Erythroblast (primary cell): ENCODE measurements at regions not wholly inside any gene's neighbourhood (a gene's known extent, or its start where the extent isn't known, plus 50 kb on each side); places are given as distances from the start of the nearest gene placed in this dataset.

Experiments used
- DNase-seq, 2 experiments: peaks; one replicate each; lab custom pipeline; 2025; lab: John Stamatoyannopoulos, UW
- GATA1 ChIP-seq: IDR thresholded peaks from 2 replicates; pipeline ENCODE4 v1.6.1; 2011; ENCODE audit warnings: low read depth, mild to moderate bottlenecking, control low read depth, low read length, moderate library complexity
- POLR2A ChIP-seq: IDR thresholded peaks from 2 replicates; pipeline ENCODE4 v1.6.1; 2011; ENCODE audit warnings: mild to moderate bottlenecking, low read length

DNA sequence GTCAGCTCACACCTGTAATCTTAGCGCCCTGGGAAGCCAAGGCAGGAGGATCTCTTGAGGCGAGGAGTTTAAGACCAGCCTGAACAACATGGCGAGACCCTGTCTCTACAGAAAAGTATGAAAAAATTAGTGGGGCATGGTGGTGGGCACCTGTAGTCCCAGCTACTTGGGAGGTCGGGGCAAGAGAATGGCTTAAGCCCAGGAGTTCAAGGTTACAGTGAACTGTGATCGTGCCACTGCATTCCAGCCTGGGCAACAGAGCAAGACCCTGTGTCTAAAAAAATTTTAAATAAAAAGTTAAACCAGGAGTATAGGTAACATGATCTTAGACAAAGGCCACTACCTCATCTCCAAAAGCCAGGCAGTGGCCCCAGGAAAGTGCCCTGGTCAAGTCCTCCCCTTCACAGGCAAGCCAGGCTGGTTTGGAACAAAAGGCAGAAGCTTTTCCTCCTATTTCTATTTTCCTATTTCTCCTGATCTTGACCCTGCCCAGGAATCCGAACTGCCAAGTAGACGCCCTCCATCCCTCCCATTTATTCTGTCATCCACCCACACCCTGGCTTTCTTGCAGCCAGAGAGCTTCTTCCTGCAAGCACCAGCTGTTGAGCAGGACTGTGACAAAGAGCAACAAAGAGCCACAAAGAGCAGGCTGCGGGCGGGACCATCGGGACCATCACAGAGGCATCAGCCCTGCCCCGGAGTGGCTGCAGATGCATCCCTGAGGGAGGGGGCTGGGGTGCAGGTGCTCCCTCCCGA lies 149.9 kb upstream of the AFDN start:
- no peak for DNase-seq
- TF ChIP-seq POLR2A = no peak
- no peak for TF ChIP-seq GATA1

DNA sequence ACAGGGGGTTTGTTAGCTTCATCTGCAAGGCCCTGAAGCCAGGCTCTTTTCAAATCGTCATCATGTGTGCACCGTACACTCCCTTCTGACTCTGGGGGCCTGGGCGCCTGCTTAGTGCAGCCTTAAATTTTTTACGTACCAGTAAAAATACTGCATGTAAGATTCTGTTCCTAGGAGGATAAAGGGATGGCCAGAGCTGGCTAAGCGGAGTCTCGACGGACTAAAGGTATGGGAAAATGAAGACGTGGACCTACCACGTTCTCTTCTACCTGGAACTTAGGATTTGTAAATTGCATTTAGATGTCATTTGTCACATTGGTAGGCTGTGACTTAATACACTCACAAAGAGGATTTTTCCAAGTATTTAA lies 149.3 kb upstream of the AFDN start:
- TF ChIP-seq POLR2A (no peak), GATA1 (no peak)
- no peak for DNase-seq

DNA sequence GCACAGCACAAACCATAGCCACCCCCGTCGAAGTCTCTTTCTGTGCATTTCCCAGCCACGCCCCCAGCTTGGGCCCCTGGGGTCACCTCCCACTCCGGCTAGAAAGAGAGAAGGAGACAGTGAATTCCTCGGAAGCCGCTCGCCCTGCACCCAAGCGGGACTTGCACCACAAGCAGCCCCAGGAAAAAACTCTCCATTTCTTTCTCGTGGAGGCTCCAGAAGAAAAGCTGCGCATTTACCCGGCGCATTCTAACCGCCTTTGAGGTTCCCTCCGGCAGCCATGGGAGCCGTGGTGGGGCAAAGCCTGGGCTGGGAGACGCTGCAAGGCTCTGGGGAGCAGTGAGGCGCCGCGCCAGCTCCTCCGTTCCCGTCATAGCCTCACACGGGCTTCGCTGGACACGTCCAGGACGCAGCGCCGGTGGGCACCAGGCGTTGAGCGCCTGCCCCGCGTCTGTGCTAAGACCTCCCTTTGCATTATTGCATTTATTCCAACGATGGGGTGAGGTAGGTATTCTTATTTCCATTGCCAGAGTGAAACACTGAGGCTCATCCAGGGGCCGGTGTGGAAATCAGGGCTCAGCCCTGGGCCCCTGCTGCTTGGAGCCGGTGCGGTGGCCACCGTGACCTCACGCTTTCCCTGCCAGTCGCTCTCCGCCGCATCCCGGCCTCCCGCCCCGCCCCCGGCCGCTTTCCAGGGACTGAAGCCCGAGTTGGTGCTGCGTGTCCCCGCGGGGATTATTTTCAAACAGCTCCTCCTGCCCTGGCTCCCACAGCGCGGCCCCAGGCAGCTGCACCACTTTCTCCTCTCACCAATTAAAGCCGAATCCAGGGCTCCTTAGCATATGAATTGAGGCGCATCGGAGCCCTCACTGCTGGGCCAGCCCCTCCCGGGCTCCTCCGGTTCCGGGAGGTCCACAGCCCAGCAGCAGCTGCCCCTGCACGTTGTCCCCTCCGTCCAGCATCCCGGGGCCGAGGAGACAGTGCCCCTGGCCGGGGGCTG lies 148.3 kb upstream of the AFDN start:
- no peak for TF ChIP-seq GATA1
- no peak for TF ChIP-seq POLR2A

DNA sequence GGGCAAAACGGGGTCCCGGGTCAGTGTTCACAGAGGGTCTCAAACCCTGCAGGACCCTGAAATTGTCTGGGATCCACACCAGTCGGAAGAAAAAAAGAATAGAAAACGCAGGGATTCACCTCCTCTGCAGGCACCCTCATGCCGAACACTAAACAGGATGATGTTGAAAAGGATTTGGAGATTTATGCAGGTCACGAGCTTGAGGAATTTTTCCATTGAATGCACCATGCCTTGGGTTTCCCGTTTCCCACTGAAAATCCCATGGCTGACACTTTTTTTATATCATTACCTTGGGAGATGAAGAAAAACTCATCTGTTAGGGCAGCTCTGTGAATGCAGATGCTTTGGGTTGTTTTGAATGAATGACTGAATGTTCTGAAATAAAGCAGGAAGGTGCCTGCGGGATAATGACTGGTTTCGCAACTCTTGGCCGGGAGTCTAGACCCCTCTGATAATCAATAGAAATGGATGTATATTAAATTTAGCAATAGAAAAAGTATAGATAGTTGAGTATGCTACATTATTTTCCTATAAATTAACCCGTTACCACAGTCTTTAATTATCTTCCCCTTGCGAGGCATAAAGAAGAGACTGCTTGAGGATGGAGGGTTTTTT lies 147.5 kb upstream of the AFDN start:
- no peak for TF ChIP-seq GATA1
- TF ChIP-seq POLR2A = no peak
- no peak for DNase-seq

More for the DNA sequence above, 148.3 kb upstream of the AFDN start:
- DNase-seq = no peak

DNA sequence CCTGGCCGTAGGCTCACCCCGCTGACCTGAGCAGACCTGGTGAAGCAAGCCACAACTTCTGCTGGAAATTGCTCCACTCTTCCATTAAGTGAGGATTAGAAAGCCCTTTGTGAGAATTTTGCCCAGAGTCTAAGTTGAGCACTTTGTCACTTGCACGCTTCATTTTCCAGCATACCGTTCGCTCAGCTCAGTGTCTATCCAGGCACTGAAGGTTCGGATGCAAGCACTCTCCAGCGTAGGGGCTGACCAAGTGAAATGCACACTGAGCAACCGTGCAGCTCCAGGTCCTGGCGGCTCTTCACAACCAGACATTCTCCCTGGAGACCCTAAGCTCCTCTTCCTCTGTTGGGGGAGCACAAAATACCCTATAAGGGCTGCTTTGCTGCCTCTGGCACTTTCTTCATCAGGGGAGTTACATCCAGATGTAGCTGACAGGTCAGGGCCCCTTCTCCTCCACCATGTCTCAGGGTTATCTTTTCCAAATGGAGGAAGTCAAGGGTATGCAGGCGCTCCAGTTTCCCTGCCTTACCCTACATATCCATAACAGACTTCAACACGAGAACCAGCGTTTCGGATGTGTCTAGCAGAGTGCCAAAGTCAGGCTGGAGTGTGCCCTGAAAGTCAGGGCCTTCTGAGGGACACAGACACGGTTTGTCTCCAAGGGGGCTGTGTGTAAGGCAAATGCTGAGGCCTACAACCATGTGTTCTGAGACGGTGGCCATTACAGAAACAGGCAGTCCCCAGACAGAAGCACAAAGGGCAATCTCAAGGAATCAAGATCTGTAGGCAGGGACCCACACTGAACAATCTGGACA lies 146.7 kb upstream of the AFDN start:
- no peak for DNase-seq
- no peak for TF ChIP-seq POLR2A
- no peak for TF ChIP-seq GATA1

DNA sequence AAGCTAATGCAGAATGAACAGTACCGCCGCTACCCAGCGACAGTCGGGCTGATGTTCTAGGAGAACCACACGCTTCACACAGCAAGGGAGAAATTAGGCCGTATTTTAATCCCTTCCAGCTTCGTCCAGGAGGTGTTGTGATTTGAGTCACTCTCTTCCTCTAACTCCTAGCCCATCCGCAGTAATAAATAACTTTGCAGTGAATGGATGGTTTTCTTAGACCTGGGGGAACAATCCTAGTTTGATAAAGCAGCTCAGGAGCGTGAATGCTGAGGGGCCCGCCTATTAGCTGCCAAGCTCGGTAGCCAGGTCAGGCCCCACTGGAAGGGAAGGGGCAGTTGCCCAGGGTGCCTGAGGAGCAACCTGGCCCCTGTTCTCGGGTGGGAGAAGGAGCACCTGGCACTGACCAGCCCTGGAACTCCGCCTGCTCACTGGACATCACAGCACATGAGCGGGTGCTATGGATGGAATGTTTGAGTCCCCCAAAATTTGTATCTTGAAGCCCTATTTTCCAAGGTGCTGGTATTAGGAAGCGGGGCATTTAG lies 146.0 kb upstream of the AFDN start:
- TF ChIP-seq GATA1 = no peak
- TF ChIP-seq POLR2A = no peak
- DNase-seq = no peak

DNA sequence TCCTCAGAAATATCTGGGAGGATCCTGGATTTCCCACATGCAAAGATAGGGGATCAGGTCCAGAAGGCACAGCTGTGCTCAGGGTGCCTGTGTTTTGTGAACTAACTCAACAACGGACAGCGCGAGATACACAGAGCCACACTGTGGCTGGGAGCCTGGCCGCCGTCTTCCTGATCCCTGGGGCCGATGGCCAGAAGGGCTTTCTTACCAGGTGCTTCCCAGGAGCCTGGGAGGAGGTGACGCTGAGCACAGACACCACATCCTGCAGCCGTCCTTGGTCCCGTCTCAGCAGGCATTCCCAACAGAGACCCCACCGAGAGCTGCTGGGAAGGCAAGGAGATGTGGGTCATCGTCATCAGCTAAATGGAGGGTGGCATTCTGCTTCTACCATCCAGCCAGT lies 144.6 kb upstream of the AFDN start:
- no peak for TF ChIP-seq GATA1
- no peak for TF ChIP-seq POLR2A

DNA sequence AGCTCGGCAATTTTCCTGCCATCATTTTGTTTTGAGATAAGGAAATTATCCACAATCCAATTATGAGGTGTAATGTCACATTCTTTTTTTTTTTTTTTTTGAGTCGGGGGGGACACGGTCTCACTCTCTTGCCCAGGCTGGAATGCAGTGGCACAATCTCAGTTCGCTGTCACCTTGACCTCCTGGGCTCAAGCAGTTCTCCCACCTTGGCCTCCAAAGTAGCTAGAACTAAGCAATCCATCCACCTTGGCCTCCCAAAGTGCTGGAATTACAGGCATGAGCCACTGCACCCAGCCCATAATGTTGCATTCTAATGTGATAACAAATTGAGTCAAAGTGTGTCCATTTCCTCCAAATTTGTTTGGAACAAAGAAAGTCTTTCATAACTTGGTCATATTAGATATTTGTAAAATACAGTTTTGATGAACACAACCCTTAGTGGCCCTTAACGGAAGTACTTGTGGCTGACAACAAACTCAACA lies 144.1 kb upstream of the AFDN start:
- no peak for TF ChIP-seq GATA1
- no peak for TF ChIP-seq POLR2A
- no peak for DNase-seq

More for the DNA sequence above, 144.6 kb upstream of the AFDN start:
- DNase-seq = no peak

DNA sequence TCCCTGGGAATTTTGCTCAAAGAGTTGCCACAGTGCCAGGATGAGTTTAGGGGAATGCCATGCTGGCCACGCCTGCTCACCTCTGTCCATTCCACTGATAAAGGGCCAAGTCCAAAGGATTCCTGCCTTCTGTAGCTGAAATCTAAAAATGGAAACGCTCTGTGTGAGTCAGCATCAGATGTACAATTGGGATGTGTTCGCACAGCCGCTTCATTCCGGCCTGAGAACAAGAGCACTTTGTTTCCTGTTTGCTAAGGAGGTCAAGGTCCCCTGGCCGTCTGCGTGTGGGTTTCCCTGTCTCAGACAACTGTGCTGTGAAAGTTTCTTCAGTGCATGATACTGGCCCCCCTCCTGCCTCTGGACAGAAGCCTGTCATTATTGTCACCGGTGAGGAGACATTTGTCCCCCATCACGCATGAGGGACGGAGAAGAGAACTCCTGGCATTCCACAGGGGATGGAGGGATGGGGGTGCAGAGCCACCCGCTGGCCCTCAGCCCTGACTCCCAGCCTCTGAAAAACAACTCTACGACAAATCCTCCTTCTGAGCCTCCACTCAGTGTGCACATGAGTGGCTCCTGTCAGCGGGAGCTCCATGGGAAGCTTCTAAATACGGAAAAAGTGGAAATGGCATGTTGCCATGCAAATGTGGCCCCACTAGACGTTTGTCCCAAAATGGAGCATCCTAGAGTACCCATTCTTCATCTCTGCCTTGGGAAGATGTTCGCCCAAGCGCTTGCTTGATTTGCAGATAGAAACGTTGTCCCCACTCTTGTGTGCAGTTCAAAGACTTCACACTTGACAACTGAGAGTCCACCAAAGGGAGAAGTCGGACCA lies 143.5 kb upstream of the AFDN start:
- no peak for TF ChIP-seq POLR2A
- TF ChIP-seq GATA1 = no peak
- no peak for DNase-seq

DNA sequence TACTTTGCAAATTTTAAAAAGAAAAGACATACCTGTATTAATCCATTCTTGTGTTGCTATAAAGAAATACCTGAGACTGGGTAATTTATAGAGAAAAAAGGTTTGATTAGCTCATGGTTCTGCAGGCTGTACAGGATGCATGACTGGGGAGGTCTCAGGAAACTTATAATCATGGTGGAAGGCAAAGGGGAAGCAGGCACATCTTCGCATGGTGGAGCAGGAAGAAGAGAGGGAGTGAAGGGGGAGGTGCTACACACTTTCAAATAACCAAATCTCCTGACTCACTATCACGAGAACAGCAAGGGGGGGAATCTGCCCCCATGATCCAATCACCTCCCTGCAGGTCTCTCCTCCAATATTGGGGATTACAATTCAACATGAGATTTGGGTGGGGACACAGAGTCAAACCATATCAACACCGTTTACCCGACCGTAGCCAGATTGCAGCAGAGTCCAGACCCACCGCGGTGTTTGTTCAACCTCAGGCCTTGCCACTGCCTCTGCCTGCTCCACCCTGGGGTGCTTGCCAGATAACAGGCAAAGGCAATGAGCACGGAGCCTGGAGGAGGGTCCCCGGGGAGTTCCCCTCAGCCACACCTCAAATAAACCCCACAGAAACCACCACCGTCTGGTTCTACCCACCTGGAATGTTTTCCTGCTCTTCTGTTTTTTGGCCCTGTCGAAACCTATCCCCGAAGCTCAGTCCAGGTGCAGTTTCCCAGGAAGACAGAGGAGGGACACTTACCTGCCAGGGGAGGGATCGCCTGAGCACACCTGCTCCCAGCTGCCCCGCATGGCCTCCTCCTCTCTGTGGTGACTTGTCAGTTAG lies 142.2 kb upstream of the AFDN start:
- TF ChIP-seq POLR2A = no peak
- TF ChIP-seq GATA1 = no peak
- DNase-seq = no peak

DNA sequence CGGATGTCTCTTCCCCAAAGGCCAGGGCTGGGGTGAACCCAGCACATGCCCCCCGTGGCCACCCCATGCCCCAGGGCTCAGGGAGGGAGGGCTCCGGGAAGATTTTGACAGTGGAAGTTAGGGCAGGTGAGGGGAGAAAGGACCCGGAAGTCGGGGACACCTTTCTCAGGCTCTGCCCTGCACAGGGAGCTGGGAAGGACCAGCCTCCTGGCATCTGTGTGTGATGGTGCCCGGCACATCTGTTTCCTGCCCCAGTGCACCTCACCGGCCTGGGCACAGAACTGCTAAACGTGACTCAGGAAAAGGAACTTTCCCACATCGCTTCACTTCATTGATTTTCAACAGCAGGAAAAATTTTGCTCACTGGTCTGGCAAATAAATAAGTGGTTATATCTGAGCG lies 141.1 kb upstream of the AFDN start:
- TF ChIP-seq POLR2A = no peak
- TF ChIP-seq GATA1 = no peak
- no peak for DNase-seq
